ENCODE measurements at regions not wholly inside any gene's neighbourhood (a gene's known extent, or its start where the extent isn't known, plus 50 kb on each side); places are given as distances from the start of the nearest gene placed in this dataset.

GRCh38 chr14:43161477-43161876 lies 1345.6 kb downstream of the FSCB start:
- ATAC-seq = no peak
- TF ChIP-seq ESRRG (CRISPR knock-in tag; IDR thresholded peaks at IDR 0.05) (no peak), ISL1 (CRISPR knock-in tag; IDR thresholded peaks at IDR 0.05) (no peak), ZNF70 (CRISPR knock-in tag; IDR thresholded peaks at IDR 0.05) (no peak)

GRCh38 chr14:43157661-43158060 lies 1349.4 kb downstream of the FSCB start:
- TF ChIP-seq ZC3H10 (CRISPR knock-in tag; IDR thresholded peaks at IDR 0.05) (no peak), ZNF565 (CRISPR knock-in tag; conservative IDR thresholded peaks at IDR 0.05; ENCODE audit: low read depth) (no peak), PATZ1 (CRISPR knock-in tag; IDR thresholded peaks at IDR 0.05; ENCODE audit: borderline replicate concordance) (no peak), TOX (CRISPR knock-in tag; IDR thresholded peaks at IDR 0.05; ENCODE audit: borderline replicate concordance) (no peak), ZFP30 (CRISPR knock-in tag; IDR thresholded peaks at IDR 0.05) (no peak), TSHZ2 (CRISPR knock-in tag; IDR thresholded peaks at IDR 0.05) (no peak), PPARA (CRISPR knock-in tag; IDR thresholded peaks at IDR 0.05; ENCODE audit: borderline replicate concordance) (no peak), POU6F1 (CRISPR knock-in tag; IDR thresholded peaks at IDR 0.05; ENCODE audit: borderline replicate concordance, low read depth) (no peak), SNAI2 (CRISPR knock-in tag; IDR thresholded peaks at IDR 0.05) (no peak), OSR1 (CRISPR knock-in tag; IDR thresholded peaks at IDR 0.05) (no peak), ESRRG (CRISPR knock-in tag; IDR thresholded peaks at IDR 0.05) (no peak), BACH2 (CRISPR knock-in tag; IDR thresholded peaks at IDR 0.05; ENCODE audit: borderline replicate concordance) (no peak), ZFP3 (CRISPR knock-in tag; IDR thresholded peaks at IDR 0.05) (no peak)
- TF ChIP-seq, protein P1, sequence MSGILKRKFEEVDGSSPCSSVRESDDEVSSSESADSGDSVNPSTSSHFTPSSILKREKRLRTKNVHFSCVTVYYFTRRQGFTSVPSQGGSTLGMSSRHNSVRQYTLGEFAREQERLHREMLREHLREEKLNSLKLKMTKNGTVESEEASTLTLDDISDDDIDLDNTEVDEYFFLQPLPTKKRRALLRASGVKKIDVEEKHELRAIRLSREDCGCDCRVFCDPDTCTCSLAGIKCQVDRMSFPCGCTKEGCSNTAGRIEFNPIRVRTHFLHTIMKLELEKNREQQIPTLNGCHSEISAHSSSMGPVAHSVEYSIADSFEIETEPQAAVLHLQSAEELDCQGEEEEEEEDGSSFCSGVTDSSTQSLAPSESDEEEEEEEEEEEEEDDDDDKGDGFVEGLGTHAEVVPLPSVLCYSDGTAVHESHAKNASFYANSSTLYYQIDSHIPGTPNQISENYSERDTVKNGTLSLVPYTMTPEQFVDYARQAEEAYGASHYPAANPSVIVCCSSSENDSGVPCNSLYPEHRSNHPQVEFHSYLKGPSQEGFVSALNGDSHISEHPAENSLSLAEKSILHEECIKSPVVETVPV (CRISPR knock-in tag; IDR thresholded peaks at IDR 0.05) = no peak
- no peak for ATAC-seq

DNA sequence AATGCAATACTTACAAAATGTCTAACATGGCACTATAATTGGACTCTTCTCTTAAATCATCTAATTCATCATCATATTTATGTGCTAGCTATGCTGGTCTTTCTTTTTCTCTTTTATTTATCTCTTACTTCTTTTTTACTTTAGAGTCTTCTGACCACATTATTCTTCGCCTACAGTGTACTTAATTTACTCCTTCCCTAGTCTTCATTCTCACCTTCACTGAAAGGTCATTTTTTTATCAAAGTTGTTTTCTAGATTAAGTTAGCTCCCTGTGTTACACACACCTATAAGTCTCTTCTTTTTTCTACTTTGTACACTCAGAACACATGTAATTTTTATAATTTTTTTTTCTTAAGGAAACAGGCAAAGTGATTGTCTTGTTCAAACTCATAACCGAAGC lies 1351.2 kb downstream of the FSCB start:
- TF ChIP-seq TSHZ2 (CRISPR knock-in tag; IDR thresholded peaks at IDR 0.05) (no peak), ZNF565 (CRISPR knock-in tag; conservative IDR thresholded peaks at IDR 0.05; ENCODE audit: low read depth) (no peak), CREB5 (CRISPR knock-in tag; IDR thresholded peaks at IDR 0.05; ENCODE audit: low read depth) (no peak), POU6F1 (CRISPR knock-in tag; IDR thresholded peaks at IDR 0.05; ENCODE audit: borderline replicate concordance, low read depth) (no peak), TOX (CRISPR knock-in tag; IDR thresholded peaks at IDR 0.05; ENCODE audit: borderline replicate concordance) (no peak), PATZ1 (CRISPR knock-in tag; IDR thresholded peaks at IDR 0.05; ENCODE audit: borderline replicate concordance) (no peak), PPARA (CRISPR knock-in tag; IDR thresholded peaks at IDR 0.05; ENCODE audit: borderline replicate concordance) (no peak), ZNF70 (CRISPR knock-in tag; IDR thresholded peaks at IDR 0.05) (no peak)
- no peak for ATAC-seq
